HepG2 (cell line): ENCODE measurements at regions not wholly inside any gene's neighbourhood (a gene's known extent, or its start where the extent isn't known, plus 50 kb on each side); places are given as distances from the start of the nearest gene placed in this dataset.

ENCODE experiments used
- FOXK2 ChIP-seq: fragments of 450-650 bp; IDR thresholded peaks from 2 replicates; pipeline ENCODE4 v1.6.1; 2016
- HOXA5 ChIP-seq: sonication (generic); formaldehyde crosslinking; IDR thresholded peaks from 2 replicates; pipeline ENCODE4 v1.4.0; 2020; ENCODE audit warnings: missing genetic modification reagents
- KAT2B ChIP-seq: fragments of 150-350 bp; IDR thresholded peaks from 2 replicates; pipeline ENCODE4 v1.6.1; 2014; ENCODE audit warnings: low read depth, low read length, borderline replicate concordance
- MZF1 ChIP-seq: sonication (generic); formaldehyde crosslinking; IDR thresholded peaks from 2 replicates; pipeline ENCODE4 v1.8.1; 2023; ENCODE audit warnings: mild to moderate bottlenecking, missing genetic modification reagents, borderline replicate concordance
- RBM39 ChIP-seq: fragments of 200-400 bp; formaldehyde crosslinking; IDR thresholded peaks from one replicate; pipeline ENCODE4 v1.6.1; 2018; ENCODE audit warnings: antibody characterized with exemption, mild to moderate bottlenecking, low read depth, low read length; ENCODE audit not compliant: poor library complexity, severe bottlenecking
- SIX1 ChIP-seq: sonication (generic); formaldehyde crosslinking; IDR thresholded peaks from 2 replicates; pipeline ENCODE4 v1.4.0; 2020; ENCODE audit warnings: missing genetic modification reagents, borderline replicate concordance
- SMAD9 ChIP-seq: sonication (generic); formaldehyde crosslinking; IDR thresholded peaks from 2 replicates; pipeline ENCODE4 v1.5.1; 2020; ENCODE audit warnings: mild to moderate bottlenecking, missing genetic modification reagents
- SMARCC2 ChIP-seq: fragments of 450-650 bp; IDR thresholded peaks from 2 replicates; pipeline ENCODE4 v1.6.1; 2017; ENCODE audit warnings: antibody characterized with exemption, mild to moderate bottlenecking
- SSRP1 ChIP-seq: IDR thresholded peaks from 2 replicates; pipeline ENCODE4 v1.6.1; 2016; ENCODE audit warnings: control low read depth
- WIZ ChIP-seq: sonication (generic); formaldehyde crosslinking; IDR thresholded peaks from 2 replicates; pipeline ENCODE4 v1.5.1; 2020; ENCODE audit warnings: mild to moderate bottlenecking, missing genetic modification reagents
- YEATS4 ChIP-seq: sonication (generic); formaldehyde crosslinking; IDR thresholded peaks from 2 replicates; pipeline ENCODE4 v1.4.0; 2020; ENCODE audit warnings: missing genetic modification reagents, borderline replicate concordance
- ZNF468 ChIP-seq: sonication (generic); formaldehyde crosslinking; IDR thresholded peaks from 2 replicates; pipeline ENCODE4 v1.8.0; 2022; ENCODE audit warnings: mild to moderate bottlenecking, moderate library complexity, missing genetic modification reagents
- ZNF605 ChIP-seq: sonication (generic); formaldehyde crosslinking; IDR thresholded peaks from 2 replicates; pipeline ENCODE4 v1.8.0; 2022; ENCODE audit warnings: mild to moderate bottlenecking, missing genetic modification reagents
- ZNF614 ChIP-seq: IDR thresholded peaks from 2 replicates; pipeline ENCODE4 v1.6.1; 2018; ENCODE audit warnings: missing biosample characterization, missing genetic modification reagents, inconsistent platforms, borderline replicate concordance
- TF ChIP-seq, protein P1 (sequence below): sonication (generic); formaldehyde crosslinking; conservative IDR thresholded peaks from 2 replicates; pipeline ENCODE4 v1.8.0; 2022; ENCODE audit warnings: mild to moderate bottlenecking, moderate library complexity, missing genetic modification reagents
- TF ChIP-seq, protein P2 (sequence below): IDR thresholded peaks from 2 replicates; pipeline ENCODE4 v1.6.1; 2016
- TF ChIP-seq, protein P3 (sequence below), 2 experiments: sonication (generic) in 1 of 2; formaldehyde crosslinking in 1 of 2; IDR thresholded peaks; 2 replicates each; pipeline versions ENCODE4 v1.5.1 to v1.6.1; 2011 to 2020; ENCODE audit warnings: borderline replicate concordance in 1 of 2, low read depth in 1 of 2, low read length in 1 of 2, mild to moderate bottlenecking in 1 of 2, missing genetic modification reagents in 1 of 2, moderate library complexity in 1 of 2
- TF ChIP-seq, protein P4 (sequence below): sonication (generic); formaldehyde crosslinking; IDR thresholded peaks from 2 replicates; pipeline ENCODE4 v1.4.0; 2020; ENCODE audit warnings: missing genetic modification reagents
- TF ChIP-seq, protein P5 (sequence below): sonication (generic); formaldehyde crosslinking; IDR thresholded peaks from 2 replicates; pipeline ENCODE4 v1.4.0; 2020; ENCODE audit warnings: missing genetic modification reagents, mild to moderate bottlenecking, borderline replicate concordance
- TF ChIP-seq, protein P6 (sequence below): IDR thresholded peaks from 2 replicates; pipeline ENCODE4 v1.6.1; 2016; ENCODE audit warnings: low read depth

DNA sequence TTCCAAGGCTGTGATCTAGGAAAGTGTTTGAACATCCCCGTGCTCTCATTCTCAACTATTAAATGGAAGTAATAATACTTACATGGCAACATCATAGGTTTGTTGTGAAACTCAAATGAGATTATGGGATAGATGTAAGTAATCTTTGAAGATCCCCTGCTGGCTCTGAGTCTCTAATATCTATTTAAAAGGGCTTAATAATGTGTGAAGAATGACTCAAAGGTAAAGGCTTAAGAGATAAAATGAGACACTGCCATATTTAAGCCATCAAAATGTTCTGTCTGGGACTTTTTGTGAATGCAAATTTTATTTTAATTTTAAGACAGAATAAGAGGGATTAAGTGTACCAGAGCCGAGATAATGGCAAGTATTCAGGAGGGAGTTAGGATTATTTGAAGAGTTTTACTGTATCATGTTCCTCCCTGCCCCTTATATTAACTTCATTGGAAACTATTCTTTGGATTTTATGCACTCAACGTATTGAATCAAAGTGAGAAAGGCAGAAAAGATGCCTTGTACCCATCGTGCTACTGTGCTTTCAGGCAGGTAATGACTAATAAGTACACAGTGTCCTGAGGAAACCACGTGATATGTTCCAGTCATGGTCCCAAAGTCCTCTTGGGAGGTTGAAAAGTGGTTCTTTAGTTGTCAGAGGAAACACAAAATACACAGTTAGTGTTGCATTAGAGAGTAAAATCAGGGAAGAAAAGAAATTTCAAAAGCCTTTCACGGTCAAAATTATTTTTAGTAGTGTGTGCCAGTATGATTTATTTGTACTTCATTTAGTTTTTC, 192.4 kb downstream of the RBM46 start (continued):
- TF ChIP-seq, protein P1, sequence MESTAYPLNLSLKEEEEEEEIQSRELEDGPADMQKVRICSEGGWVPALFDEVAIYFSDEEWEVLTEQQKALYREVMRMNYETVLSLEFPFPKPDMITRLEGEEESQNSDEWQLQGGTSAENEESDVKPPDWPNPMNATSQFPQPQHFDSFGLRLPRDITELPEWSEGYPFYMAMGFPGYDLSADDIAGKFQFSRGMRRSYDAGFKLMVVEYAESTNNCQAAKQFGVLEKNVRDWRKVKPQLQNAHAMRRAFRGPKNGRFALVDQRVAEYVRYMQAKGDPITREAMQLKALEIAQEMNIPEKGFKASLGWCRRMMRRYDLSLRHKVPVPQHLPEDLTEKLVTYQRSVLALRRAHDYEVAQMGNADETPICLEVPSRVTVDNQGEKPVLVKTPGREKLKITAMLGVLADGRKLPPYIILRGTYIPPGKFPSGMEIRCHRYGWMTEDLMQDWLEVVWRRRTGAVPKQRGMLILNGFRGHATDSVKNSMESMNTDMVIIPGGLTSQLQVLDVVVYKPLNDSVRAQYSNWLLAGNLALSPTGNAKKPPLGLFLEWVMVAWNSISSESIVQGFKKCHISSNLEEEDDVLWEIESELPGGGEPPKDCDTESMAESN (CRISPR knock-in tag) = no peak
- TF ChIP-seq SMAD9 (CRISPR knock-in tag) (no peak), HOXA5 (no peak), ZNF614 (CRISPR knock-in tag) (no peak), SMARCC2 (no peak), SIX1 (CRISPR knock-in tag) (no peak), SSRP1 (CRISPR knock-in tag) (no peak), ZNF605 (CRISPR knock-in tag) (no peak), WIZ (CRISPR knock-in tag) (no peak), YEATS4 (no peak), MZF1 (no peak), KAT2B (no peak), RBM39 (no peak), FOXK2 (no peak), ZNF468 (no peak)
- TF ChIP-seq, protein P2, sequence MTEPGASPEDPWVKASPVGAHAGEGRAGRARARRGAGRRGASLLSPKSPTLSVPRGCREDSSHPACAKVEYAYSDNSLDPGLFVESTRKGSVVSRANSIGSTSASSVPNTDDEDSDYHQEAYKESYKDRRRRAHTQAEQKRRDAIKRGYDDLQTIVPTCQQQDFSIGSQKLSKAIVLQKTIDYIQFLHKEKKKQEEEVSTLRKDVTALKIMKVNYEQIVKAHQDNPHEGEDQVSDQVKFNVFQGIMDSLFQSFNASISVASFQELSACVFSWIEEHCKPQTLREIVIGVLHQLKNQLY (CRISPR knock-in tag) = peak; percentile 69; the same call in 1 of the 2 replicates
- TF ChIP-seq, protein P3, sequence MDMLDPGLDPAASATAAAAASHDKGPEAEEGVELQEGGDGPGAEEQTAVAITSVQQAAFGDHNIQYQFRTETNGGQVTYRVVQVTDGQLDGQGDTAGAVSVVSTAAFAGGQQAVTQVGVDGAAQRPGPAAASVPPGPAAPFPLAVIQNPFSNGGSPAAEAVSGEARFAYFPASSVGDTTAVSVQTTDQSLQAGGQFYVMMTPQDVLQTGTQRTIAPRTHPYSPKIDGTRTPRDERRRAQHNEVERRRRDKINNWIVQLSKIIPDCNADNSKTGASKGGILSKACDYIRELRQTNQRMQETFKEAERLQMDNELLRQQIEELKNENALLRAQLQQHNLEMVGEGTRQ (IDR thresholded peaks at IDR 0.05; ENCODE audit: low read depth, low read length) = peak; percentile 56; the same call in 1 of the 2 replicates
- TF ChIP-seq, protein P3 (CRISPR knock-in tag; IDR thresholded peaks at IDR 0.05; ENCODE audit: borderline replicate concordance) = peak; percentile 40; the same call in 1 of the 2 replicates
- TF ChIP-seq, protein P4, sequence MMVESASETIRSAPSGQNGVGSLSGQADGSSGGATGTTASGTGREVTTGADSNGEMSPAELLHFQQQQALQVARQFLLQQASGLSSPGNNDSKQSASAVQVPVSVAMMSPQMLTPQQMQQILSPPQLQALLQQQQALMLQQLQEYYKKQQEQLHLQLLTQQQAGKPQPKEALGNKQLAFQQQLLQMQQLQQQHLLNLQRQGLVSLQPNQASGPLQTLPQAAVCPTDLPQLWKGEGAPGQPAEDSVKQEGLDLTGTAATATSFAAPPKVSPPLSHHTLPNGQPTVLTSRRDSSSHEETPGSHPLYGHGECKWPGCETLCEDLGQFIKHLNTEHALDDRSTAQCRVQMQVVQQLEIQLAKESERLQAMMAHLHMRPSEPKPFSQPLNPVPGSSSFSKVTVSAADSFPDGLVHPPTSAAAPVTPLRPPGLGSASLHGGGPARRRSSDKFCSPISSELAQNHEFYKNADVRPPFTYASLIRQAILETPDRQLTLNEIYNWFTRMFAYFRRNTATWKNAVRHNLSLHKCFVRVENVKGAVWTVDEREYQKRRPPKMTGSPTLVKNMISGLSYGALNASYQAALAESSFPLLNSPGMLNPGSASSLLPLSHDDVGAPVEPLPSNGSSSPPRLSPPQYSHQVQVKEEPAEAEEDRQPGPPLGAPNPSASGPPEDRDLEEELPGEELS (CRISPR knock-in tag) = no peak
- TF ChIP-seq, protein P5, sequence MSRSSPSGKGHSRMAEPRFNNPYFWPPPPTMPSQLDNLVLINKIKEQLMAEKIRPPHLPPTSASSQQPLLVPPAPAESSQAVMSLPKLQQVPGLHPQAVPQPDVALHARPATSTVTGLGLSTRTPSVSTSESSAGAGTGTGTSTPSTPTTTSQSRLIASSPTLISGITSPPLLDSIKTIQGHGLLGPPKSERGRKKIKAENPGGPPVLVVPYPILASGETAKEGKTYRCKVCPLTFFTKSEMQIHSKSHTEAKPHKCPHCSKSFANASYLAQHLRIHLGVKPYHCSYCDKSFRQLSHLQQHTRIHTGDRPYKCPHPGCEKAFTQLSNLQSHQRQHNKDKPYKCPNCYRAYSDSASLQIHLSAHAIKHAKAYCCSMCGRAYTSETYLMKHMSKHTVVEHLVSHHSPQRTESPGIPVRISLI = no peak
- TF ChIP-seq, protein P6, sequence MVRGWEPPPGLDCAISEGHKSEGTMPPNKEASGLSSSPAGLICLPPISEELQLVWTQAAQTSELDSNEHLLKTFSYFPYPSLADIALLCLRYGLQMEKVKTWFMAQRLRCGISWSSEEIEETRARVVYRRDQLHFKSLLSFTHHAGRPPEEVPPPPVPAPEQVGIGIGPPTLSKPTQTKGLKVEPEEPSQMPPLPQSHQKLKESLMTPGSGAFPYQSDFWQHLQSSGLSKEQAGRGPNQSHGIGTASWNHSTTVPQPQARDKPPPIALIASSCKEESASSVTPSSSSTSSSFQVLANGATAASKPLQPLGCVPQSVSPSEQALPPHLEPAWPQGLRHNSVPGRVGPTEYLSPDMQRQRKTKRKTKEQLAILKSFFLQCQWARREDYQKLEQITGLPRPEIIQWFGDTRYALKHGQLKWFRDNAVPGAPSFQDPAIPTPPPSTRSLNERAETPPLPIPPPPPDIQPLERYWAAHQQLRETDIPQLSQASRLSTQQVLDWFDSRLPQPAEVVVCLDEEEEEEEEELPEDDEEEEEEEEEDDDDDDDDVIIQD = peak; percentile 87; the same call in 1 of the 2 replicates
